HG02970 (cell line): ENCODE measurements at regions not wholly inside any gene's neighbourhood (a gene's known extent, or its start where the extent isn't known, plus 50 kb on each side); places are given as distances from the start of the nearest gene placed in this dataset.

Experiments used
- ATAC-seq: cut with Tn5 transposase; IDR thresholded peaks from one replicate; pipeline ENCODE4 v1.9.1; 2021; ENCODE audit warnings: mild to moderate bottlenecking, moderate library complexity, moderate number of reproducible peaks; ENCODE audit not compliant: unreplicated experiment, low FRiP score

GRCh38 chr10:128993443-128993842 is 473.6 kb upstream of the MGMT start:
- no peak for ATAC-seq

GRCh38 chr10:128993911-128994538 is 473.0 kb upstream of the MGMT start:
- ATAC-seq = no peak

- no peak for ATAC-seq
Measured at GRCh38 chr10:128994598-128995143, 472.4 kb upstream of the MGMT start.

- no peak for ATAC-seq
Measured at GRCh38 chr10:128995676-128996075, 471.4 kb upstream of the MGMT start.

- no peak for ATAC-seq
Measured at GRCh38 chr10:128996092-128996491, 470.9 kb upstream of the MGMT start.

- ATAC-seq = no peak
Measured at GRCh38 chr10:128998101-128998805, 468.8 kb upstream of the MGMT start.

GRCh38 chr10:129004398-129004797 is 462.6 kb upstream of the MGMT start:
- no peak for ATAC-seq

- no peak for ATAC-seq
Measured at GRCh38 chr10:129005080-129005479, 462.0 kb upstream of the MGMT start.

GRCh38 chr10:129005804-129006203 is 461.2 kb upstream of the MGMT start:
- no peak for ATAC-seq

GRCh38 chr10:129018511-129018910 is 448.5 kb upstream of the MGMT start:
- no peak for ATAC-seq

- ATAC-seq = no peak
Measured at GRCh38 chr10:129020651-129021330, 446.2 kb upstream of the MGMT start.

- ATAC-seq = no peak
Measured at GRCh38 chr10:129021594-129022304, 445.3 kb upstream of the MGMT start.

GRCh38 chr10:129023082-129023481 is 444.0 kb upstream of the MGMT start:
- ATAC-seq = no peak

- no peak for ATAC-seq
Measured at GRCh38 chr10:129024046-129024445, 443.0 kb upstream of the MGMT start.

- ATAC-seq = no peak
Measured at GRCh38 chr10:129025787-129026186, 441.3 kb upstream of the MGMT start.

- ATAC-seq = no peak
Measured at GRCh38 chr10:129027906-129028305, 439.1 kb upstream of the MGMT start.

GRCh38 chr10:129028451-129028850 is 438.6 kb upstream of the MGMT start:
- no peak for ATAC-seq

- no peak for ATAC-seq
Measured at GRCh38 chr10:129029051-129029450, 438.0 kb upstream of the MGMT start.

GRCh38 chr10:129029851-129030602 is 437.0 kb upstream of the MGMT start:
- ATAC-seq = no peak

GRCh38 chr10:129030603-129030895 is 436.5 kb upstream of the MGMT start:
- ATAC-seq = no peak
